Right lobe of liver (tissue), 4 donors: ENCODE measurements at regions not wholly inside any gene's neighbourhood (a gene's known extent, or its start where the extent isn't known, plus 50 kb on each side); places are given as distances from the start of the nearest gene placed in this dataset.

Experiments
- POLR2A ChIP-seq: fragments of 450-650 bp; IDR thresholded peaks from one replicate; pipeline ENCODE4 v1.6.1; 2017; ENCODE audit warnings: antibody characterized with exemption, mild to moderate bottlenecking
- TF ChIP-seq, protein P1 (sequence below), 4 donors: fragments of 200-600 bp in 3 of 4; fragments of 450-650 bp in 1 of 4; IDR thresholded peaks; one replicate each; pipeline versions ENCODE4 v1.5.1 to v1.8.0; 2016 to 2022; ENCODE audit warnings: antibody characterized with exemption in 4 of 4, mild to moderate bottlenecking in 2 of 4
- donor health status: DM: no; HTN: no; CAD: no.
- donor health status: DM: no; HTN: no; CAD: no.
- donor health status: DM: no; HTN: yes; CAD: no.

DNA sequence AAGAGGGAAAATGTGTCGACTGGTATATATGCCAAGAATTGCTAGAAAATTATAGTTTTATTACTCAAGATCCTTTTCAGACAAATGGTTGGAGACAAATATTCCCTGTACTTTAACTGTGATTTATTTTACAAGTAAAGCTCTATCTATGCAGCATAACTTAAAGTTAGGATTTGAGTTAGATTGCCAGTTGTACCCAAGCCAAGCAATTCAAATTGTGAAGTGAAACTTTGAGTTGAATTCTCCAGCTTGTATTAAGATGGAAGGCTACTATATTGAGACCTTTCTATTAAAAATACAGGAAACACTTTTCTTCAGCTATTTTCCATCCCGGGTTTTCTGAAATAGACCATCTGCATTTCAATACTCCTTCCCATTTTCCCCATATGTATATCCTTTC, 333.1 kb upstream of the RBMS3 start:
- TF ChIP-seq, protein P1, sequence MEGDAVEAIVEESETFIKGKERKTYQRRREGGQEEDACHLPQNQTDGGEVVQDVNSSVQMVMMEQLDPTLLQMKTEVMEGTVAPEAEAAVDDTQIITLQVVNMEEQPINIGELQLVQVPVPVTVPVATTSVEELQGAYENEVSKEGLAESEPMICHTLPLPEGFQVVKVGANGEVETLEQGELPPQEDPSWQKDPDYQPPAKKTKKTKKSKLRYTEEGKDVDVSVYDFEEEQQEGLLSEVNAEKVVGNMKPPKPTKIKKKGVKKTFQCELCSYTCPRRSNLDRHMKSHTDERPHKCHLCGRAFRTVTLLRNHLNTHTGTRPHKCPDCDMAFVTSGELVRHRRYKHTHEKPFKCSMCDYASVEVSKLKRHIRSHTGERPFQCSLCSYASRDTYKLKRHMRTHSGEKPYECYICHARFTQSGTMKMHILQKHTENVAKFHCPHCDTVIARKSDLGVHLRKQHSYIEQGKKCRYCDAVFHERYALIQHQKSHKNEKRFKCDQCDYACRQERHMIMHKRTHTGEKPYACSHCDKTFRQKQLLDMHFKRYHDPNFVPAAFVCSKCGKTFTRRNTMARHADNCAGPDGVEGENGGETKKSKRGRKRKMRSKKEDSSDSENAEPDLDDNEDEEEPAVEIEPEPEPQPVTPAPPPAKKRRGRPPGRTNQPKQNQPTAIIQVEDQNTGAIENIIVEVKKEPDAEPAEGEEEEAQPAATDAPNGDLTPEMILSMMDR (IDR thresholded peaks at IDR 0.05): no peak
- no peak for TF ChIP-seq POLR2A
